ENCODE measurements at regions not wholly inside any gene's neighbourhood (a gene's known extent, or its start where the extent isn't known, plus 50 kb on each side); places are given as distances from the start of the nearest gene placed in this dataset.

DNA sequence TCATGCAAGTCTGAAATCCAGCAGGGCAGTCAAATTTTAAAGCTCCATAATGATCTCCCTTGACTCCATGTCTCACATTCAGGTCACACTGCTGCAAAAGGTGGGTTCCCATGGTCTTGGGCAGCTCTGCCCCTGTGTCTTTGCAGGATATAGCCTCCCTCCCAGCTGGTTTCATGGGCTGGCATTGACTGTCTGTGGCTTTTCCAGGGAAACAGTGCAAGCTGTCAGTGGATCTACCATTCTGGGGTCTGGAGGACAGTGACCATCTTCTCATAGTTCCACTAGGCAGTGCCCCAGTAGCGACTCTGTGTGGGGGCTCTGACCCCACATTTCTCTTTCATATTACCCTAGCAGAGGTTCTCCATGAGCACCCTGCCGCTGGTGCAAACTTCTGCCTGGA, 220.6 kb upstream of the COPS8 start:
- POLR2A ChIA-PET (ENCODE audit: unreplicated experiment) = no interaction called here
- Histone ChIP-seq H3K27ac (no peak overlapping the region), H3K36me3 (ENCODE audit: low read depth) (no peaks in the 10 kb centered on the region), H3K27me3 (ENCODE audit: insufficient read depth, low read depth) (peaks cover 23% of the 10 kb centered on the region; the same call in 1 of the 2 replicates), H3K9me3 (ENCODE audit: insufficient read depth, low read depth) (peaks cover 5% of the 10 kb centered on the region; the same call in 1 of the 2 replicates), H3K79me2 (ENCODE audit: low read depth) (no peaks in the 10 kb centered on the region), H4K20me1 (ENCODE audit: insufficient read depth) (no peaks in the 10 kb centered on the region), H3F3A (ENCODE audit: insufficient read depth, low read depth) (no peaks in the 10 kb centered on the region), H3K9me2 (ENCODE audit: insufficient read depth) (no peaks in the 10 kb centered on the region), H3K4me1 (replicated peaks; ENCODE audit: insufficient read depth) (no peaks in the 10 kb centered on the region), H3K4me2 (no peak overlapping the region), H2AFZ (no peak overlapping the region), H3K4me3 (no peak overlapping the region)
- intact Hi-C loops (cut with micrococcal nuclease; ENCODE audit: unreplicated experiment) = no loop called here
- CTCF ChIA-PET = no interaction called here
- BruUV-seq (replicated peaks) = no TSS peak
- TF ChIP-seq CTCF (conservative IDR thresholded peaks at IDR 0.05) (no peak), EZH2 (IDR thresholded peaks at IDR 0.05; ENCODE audit: low read depth) (no peak)
- no peak for DNase-seq

DNA sequence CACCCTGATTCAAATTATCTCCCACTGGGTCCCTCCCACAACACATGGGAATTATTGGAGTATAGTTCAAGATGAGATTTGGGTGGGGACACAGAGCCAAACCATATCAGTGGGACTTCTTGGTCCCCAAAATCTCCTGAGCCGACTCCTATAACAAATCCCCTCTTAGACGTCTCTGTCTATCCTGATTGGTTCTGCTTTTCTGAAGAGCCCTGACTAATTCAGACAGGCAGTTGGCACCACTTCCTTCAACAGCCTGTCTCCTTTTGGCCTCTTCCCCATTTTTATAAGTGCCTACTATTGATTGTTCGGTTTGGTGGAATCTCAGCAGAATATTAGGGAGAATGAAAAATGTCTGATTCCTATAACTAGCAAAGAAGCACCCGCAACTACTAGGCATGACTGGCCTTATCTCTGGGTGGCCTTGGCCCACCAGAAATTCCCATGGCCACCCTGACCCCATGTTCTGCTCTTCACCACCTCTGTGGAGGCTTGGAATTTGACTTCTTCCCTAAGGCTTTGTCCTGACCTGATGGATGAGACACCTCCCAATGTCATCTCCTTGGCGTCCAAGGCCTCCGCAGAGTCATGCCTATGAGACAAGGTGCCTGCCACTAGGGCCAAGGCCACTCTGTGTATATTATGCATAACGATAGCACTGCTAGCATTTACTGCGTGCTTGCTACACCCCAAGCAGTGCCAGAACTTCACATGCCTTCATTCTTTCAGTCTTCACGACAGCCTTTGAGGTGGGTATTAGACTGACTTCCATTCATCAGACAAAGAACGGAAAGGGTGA, 218.9 kb upstream of the COPS8 start:
- no peak for DNase-seq
- TF ChIP-seq CTCF (conservative IDR thresholded peaks at IDR 0.05) (no peak), EZH2 (IDR thresholded peaks at IDR 0.05; ENCODE audit: low read depth) (no peak)
- Histone ChIP-seq H2AFZ (no peak overlapping the region), H3K27ac (no peak overlapping the region), H3K4me1 (replicated peaks; ENCODE audit: insufficient read depth) (peaks cover 16% of the 10 kb centered on the region), H3K9me2 (ENCODE audit: insufficient read depth) (no peaks in the 10 kb centered on the region), H3K9me3 (ENCODE audit: insufficient read depth, low read depth) (peaks cover 5% of the 10 kb centered on the region; the same call in 1 of the 2 replicates), H4K20me1 (ENCODE audit: insufficient read depth) (no peaks in the 10 kb centered on the region), H3K36me3 (ENCODE audit: low read depth) (no peaks in the 10 kb centered on the region), H3K4me2 (no peak overlapping the region), H3K4me3 (no peak overlapping the region), H3K27me3 (ENCODE audit: insufficient read depth, low read depth) (peaks cover 24% of the 10 kb centered on the region; the same call in 1 of the 2 replicates), H3F3A (ENCODE audit: insufficient read depth, low read depth) (peaks cover 11% of the 10 kb centered on the region), H3K79me2 (ENCODE audit: low read depth) (no peaks in the 10 kb centered on the region)
- POLR2A ChIA-PET (ENCODE audit: unreplicated experiment) = no interaction called here
- CTCF ChIA-PET = no interaction called here
- no TSS peak for BruUV-seq (replicated peaks)
- intact Hi-C loops (cut with micrococcal nuclease; ENCODE audit: unreplicated experiment) = no loop called here

DNA sequence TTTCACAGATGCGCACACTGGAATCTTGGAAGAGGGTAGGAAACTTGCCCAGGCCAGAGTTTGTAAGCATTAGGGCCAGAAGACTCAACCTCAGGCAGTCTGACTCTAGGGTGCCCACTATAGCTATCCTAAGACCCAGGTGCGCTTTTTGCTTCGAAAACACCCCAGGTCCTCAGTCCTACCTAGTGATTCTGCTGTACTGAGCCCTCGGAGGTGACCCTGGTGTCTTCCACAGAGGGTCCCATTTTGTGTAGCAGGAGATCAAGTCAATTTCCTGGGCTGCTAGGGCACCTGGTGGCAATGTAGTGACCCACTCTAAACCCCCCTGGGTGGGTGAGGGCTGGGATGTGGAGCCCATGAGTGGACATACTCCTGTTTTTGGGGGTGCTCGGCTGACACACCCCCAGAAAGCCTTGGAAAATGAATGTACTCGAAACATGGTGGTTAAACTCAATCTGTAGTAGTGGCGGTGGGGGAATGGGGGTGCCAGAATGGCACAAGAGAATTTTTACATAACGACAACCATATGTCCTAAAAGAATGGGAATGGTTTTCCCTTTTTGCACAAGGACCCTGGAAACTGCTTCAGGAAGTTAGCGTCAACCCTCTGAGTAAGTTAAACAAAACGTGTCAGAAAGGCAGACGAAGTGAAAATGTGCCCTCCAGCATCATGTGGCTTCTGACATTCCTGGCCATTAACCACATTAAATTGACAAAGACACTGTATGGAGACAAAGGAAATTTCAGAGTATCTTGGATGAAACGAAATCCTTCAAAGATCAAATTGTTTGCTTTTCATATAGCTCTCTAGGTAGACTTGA, 218.0 kb upstream of the COPS8 start:
- CTCF ChIA-PET = interaction anchor here (0.6 kb wide), 1 partner anchor 83 kb away, joined by 3 read pairs; no protein-coding TSS in a partner anchor
- H3K27me3 ChIP-seq (ENCODE audit: insufficient read depth, low read depth) = peaks cover 16% of the 10 kb centered on the region; the same call in 1 of the 2 replicates
- no peak for TF ChIP-seq CTCF (conservative IDR thresholded peaks at IDR 0.05)
- no peak for TF ChIP-seq EZH2 (IDR thresholded peaks at IDR 0.05; ENCODE audit: low read depth)
- peaks cover 5% of the 10 kb centered on the region; the same call in 1 of the 2 replicates for H3K9me3 ChIP-seq (ENCODE audit: insufficient read depth, low read depth)
- peaks cover 25% of the 10 kb centered on the region for H3K4me1 ChIP-seq (replicated peaks; ENCODE audit: insufficient read depth)
- POLR2A ChIA-PET (ENCODE audit: unreplicated experiment) = no interaction called here
- no peak overlapping the region for H3K27ac ChIP-seq
- H2AFZ ChIP-seq = no peak overlapping the region
- H3K4me2 ChIP-seq = no peak overlapping the region
- peaks cover 20% of the 10 kb centered on the region for H3F3A ChIP-seq (ENCODE audit: insufficient read depth, low read depth)
- H3K36me3 ChIP-seq (ENCODE audit: low read depth) = no peaks in the 10 kb centered on the region
- H4K20me1 ChIP-seq (ENCODE audit: insufficient read depth) = no peaks in the 10 kb centered on the region
- DNase-seq = peak; percentile 22 to 78
- H3K4me3 ChIP-seq = no peak overlapping the region
- no TSS peak for BruUV-seq (replicated peaks)
- H3K79me2 ChIP-seq (ENCODE audit: low read depth) = no peaks in the 10 kb centered on the region
- intact Hi-C loops (cut with micrococcal nuclease; ENCODE audit: unreplicated experiment) = no loop called here
- no peaks in the 10 kb centered on the region for H3K9me2 ChIP-seq (ENCODE audit: insufficient read depth)
